Panc1 (cell line): ENCODE measurements at regions not wholly inside any gene's neighbourhood (a gene's known extent, or its start where the extent isn't known, plus 50 kb on each side); places are given as distances from the start of the nearest gene placed in this dataset.

Experiments used
- ATAC-seq: fragments of 200-7000 bp; cut with Tn5 transposase; 2 replicates; pipeline ENCODE4 v1.9.1; 2020; ENCODE audit warnings: mild to moderate bottlenecking, moderate library complexity
- BruUV-seq: library from RNA; stranded (reverse); fragments of 400-500 nt; replicated peaks from 2 replicates; lab custom pipeline; 2021; lab: Mats Ljungman, UMichigan
- CTCF ChIA-PET: fragments of 300-600 bp; sonication (Branson Sonifier 250); formaldehyde crosslinking; loops from one replicate; lab custom pipeline; 2022; ENCODE audit warnings: antibody characterized with exemption; lab: Charles Lee
- POLR2A ChIA-PET: fragments of 300-600 bp; sonication (Branson Sonifier 250); formaldehyde crosslinking; loops from one replicate; lab custom pipeline; 2022; ENCODE audit warnings: antibody characterized with exemption; lab: Charles Lee
- DNase-seq: peaks from one replicate; pipeline ENCODE4 v3.0.0-alpha.2; 2010; ENCODE audit warnings: low read depth, low spot score
- H3K27ac ChIP-seq: 2 replicates; pipeline ENCODE4 v1.5.1; 2011; ENCODE audit warnings: mild to moderate bottlenecking, low read length, inconsistent platforms
- H3K27me3 ChIP-seq: fragments of 200-500 bp; sonication (Bioruptor generic); 2 replicates; pipeline ENCODE4 v1.6.0; 2014; ENCODE audit warnings: low read length, inconsistent platforms; ENCODE audit not compliant: control insufficient read depth, insufficient read depth
- H3K36me3 ChIP-seq: fragments of 200-500 bp; sonication (Bioruptor generic); 2 replicates; pipeline ENCODE4 v1.5.1; 2014; ENCODE audit warnings: inconsistent platforms, mild to moderate bottlenecking, low read length, moderate library complexity; ENCODE audit not compliant: control insufficient read depth, insufficient read depth
- H3K4me1 ChIP-seq: 2 replicates; pipeline ENCODE4 v1.5.1; 2011; ENCODE audit warnings: inconsistent platforms, mild to moderate bottlenecking, low read length, moderate library complexity; ENCODE audit not compliant: control insufficient read depth, insufficient read depth
- H3K4me3 ChIP-seq, 2 experiments: 2 replicates each; pipeline ENCODE4 v1.5.1; 2011 to 2012; ENCODE audit warnings: low read depth in 2 of 2, low read length in 2 of 2, mild to moderate bottlenecking in 2 of 2, inconsistent platforms in 1 of 2, moderate library complexity in 1 of 2
- H3K9me3 ChIP-seq: fragments of 200-500 bp; sonication (Bioruptor generic); 2 replicates; pipeline ENCODE4 v1.5.1; 2014; ENCODE audit warnings: low read depth, mild to moderate bottlenecking, inconsistent platforms, low read length, moderate library complexity; ENCODE audit not compliant: control insufficient read depth, insufficient read depth
- CTCF ChIP-seq: fragments of 450-650 bp; IDR thresholded peaks from 2 replicates; pipeline ENCODE4 v1.5.1; 2017; ENCODE audit warnings: mild to moderate bottlenecking
- POLR2AphosphoS5 ChIP-seq: IDR thresholded peaks from 2 replicates; pipeline ENCODE4 v1.6.1; 2012; ENCODE audit warnings: mild to moderate bottlenecking, low read depth, low read length, moderate library complexity
- REST ChIP-seq, 2 experiments: IDR thresholded peaks; 2 replicates each; pipeline ENCODE4 v1.6.1; 2011 to 2012; ENCODE audit warnings: low read depth in 2 of 2, control low read depth in 1 of 2, low read length in 1 of 2, mild to moderate bottlenecking in 1 of 2, moderate library complexity in 1 of 2; ENCODE audit not compliant: insufficient read depth in 1 of 2
- SIN3A ChIP-seq: IDR thresholded peaks from 2 replicates; pipeline ENCODE4 v1.6.1; 2012; ENCODE audit warnings: low read depth, mild to moderate bottlenecking, low read length, moderate library complexity, borderline replicate concordance; ENCODE audit not compliant: insufficient read depth
- TCF7L2 ChIP-seq: IDR thresholded peaks from 2 replicates; pipeline ENCODE4 v1.6.1; 2011; ENCODE audit warnings: mild to moderate bottlenecking, low read depth, low read length, inconsistent platforms
- in situ Hi-C: cut with HindIII; loops from 2 replicates; pipeline ENCODE4 v1.10.0; 2016; ENCODE audit warnings: low sequenced_read_pairs, low pct_unique_long_range_greater_than_20kb
- intact Hi-C: fragments of 100-400 bp; cut with micrococcal nuclease; formaldehyde crosslinking; loops from one replicate; pipeline ENCODE4 v1.10.0; 2022; ENCODE audit not compliant: unreplicated experiment

DNA sequence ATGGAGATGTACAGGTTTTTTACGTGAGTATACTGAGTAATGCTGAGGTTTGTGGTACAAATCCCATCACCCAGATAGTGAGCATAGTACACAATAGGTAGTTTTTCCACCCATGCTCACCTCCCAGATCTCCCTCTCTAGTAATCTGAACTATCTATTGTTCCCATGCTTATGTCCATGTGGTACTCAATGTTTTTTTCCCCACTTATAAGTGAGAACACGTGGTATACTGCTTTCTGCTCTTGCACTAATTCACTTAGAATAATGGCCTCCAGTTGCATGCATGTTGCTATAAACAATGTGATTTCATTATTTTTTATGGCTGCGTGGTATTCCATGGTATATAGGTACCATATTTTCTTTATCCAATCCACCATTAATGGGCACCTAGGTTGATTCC, 593.9 kb downstream of the ANXA1 start:
- no peak for ATAC-seq

GRCh38 chr9:73753171-73753570, 601.5 kb downstream of the ANXA1 start:
- ATAC-seq, result no peak

More for the DNA sequence above, 593.9 kb downstream of the ANXA1 start:
- in situ Hi-C loops, result no loop called here
- H3K4me3 ChIP-seq, result no peak overlapping the region
- H3K36me3 ChIP-seq, result no peaks in the 10 kb centered on the region
- intact Hi-C loops, result no loop called here
- CTCF ChIA-PET, result no interaction called here
- POLR2A ChIA-PET, result no interaction called here
- no peaks in the 10 kb centered on the region for H3K27me3 ChIP-seq
- no TSS peak for BruUV-seq
- no peaks in the 10 kb centered on the region for H3K4me1 ChIP-seq
- H3K27ac ChIP-seq, result no peak overlapping the region
- TF ChIP-seq CTCF (no peak), REST (IDR thresholded peaks at IDR 0.05; ENCODE audit: insufficient read depth in 1 of 2, low read depth in 2 of 2, low read length in 1 of 2) (no peak), POLR2AphosphoS5 (no peak), SIN3A (no peak)
- DNase-seq, result no peak
- H3K9me3 ChIP-seq, result no peaks in the 10 kb centered on the region

More at GRCh38 chr9:73753171-73753570, 601.5 kb downstream of the ANXA1 start:
- ChIA-PET CTCF (no interaction called here), POLR2A (no interaction called here)
- Histone ChIP-seq H3K4me3 (no peak overlapping the region), H3K36me3 (no peaks in the 10 kb centered on the region), H3K4me1 (no peaks in the 10 kb centered on the region), H3K27ac (no peak overlapping the region), H3K9me3 (no peaks in the 10 kb centered on the region), H3K27me3 (no peaks in the 10 kb centered on the region)
- intact Hi-C loops, result no loop called here
- no TSS peak for BruUV-seq
- DNase-seq, result no peak
- TF ChIP-seq TCF7L2 (no peak), CTCF (no peak), SIN3A (no peak), REST (IDR thresholded peaks at IDR 0.05; ENCODE audit: insufficient read depth in 1 of 2, low read depth in 2 of 2, low read length in 1 of 2) (no peak), POLR2AphosphoS5 (no peak)
- in situ Hi-C loops, result no loop called here
